ENCODE measurements at regions not wholly inside any gene's neighbourhood (a gene's known extent, or its start where the extent isn't known, plus 50 kb on each side); places are given as distances from the start of the nearest gene placed in this dataset.

DNA sequence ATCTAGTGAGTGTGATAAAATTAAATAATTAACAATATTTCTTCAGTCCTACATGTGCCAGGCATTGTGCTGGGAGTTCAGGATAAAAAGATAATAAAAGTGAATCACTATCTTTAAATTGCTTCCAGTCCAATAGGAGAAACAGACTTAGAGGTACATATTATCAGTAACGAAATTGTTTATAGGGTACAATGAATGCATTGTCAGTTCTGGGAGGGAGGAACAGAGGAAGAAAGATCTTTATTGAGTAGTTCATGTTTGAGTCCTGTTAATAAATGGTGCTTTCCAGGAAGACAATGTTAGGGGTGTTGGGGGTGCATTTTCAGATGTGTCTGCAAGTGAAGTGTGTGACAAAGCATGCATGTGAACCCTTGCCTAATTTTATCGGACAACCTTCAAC is 183.1 kb downstream of the OGFRL1 start:
- no peaks in the 10 kb centered on the region for H3K36me3 ChIP-seq (replicated peaks in 1 of 2; ENCODE audit: control insufficient read depth in 1 of 2, insufficient read depth in 2 of 2, low read length in 2 of 2)
- H3K27ac Mint-ChIP-seq, result no peak overlapping the region
- H3K79me2 ChIP-seq (ENCODE audit: insufficient read depth, low read length), result no peaks in the 10 kb centered on the region
- H3K4me3 ChIP-seq (replicated peaks in 1 of 3; ENCODE audit: low read depth in 2 of 3, low read length in 3 of 3), result no peak overlapping the region
- TF ChIP-seq, protein P1, sequence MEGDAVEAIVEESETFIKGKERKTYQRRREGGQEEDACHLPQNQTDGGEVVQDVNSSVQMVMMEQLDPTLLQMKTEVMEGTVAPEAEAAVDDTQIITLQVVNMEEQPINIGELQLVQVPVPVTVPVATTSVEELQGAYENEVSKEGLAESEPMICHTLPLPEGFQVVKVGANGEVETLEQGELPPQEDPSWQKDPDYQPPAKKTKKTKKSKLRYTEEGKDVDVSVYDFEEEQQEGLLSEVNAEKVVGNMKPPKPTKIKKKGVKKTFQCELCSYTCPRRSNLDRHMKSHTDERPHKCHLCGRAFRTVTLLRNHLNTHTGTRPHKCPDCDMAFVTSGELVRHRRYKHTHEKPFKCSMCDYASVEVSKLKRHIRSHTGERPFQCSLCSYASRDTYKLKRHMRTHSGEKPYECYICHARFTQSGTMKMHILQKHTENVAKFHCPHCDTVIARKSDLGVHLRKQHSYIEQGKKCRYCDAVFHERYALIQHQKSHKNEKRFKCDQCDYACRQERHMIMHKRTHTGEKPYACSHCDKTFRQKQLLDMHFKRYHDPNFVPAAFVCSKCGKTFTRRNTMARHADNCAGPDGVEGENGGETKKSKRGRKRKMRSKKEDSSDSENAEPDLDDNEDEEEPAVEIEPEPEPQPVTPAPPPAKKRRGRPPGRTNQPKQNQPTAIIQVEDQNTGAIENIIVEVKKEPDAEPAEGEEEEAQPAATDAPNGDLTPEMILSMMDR (IDR thresholded peaks at IDR 0.05), result no peak
- peaks cover 0 to 3% (median 2%) of the 10 kb centered on the region in 7 donors for H3K9me3 Mint-ChIP-seq
- no peaks in the 10 kb centered on the region for H3K4me1 Mint-ChIP-seq
- H3K36me3 Mint-ChIP-seq, result no peaks in the 10 kb centered on the region
- DNase-seq, result no peak
- no peak overlapping the region for H2AFZ ChIP-seq (ENCODE audit: insufficient read depth, low read depth, low read length, poor library complexity, severe bottlenecking)
- H4K20me1 ChIP-seq (ENCODE audit: insufficient read depth, low read length), result no peaks in the 10 kb centered on the region
- H3K27me3 Mint-ChIP-seq (ENCODE audit: low read depth in 3 of 3), result peaks cover 0 to 2% (median 2%) of the 10 kb centered on the region in 3 donors
- H3K4me2 ChIP-seq (replicated peaks; ENCODE audit: extremely low read depth, low read length, poor library complexity, severe bottlenecking), result no peak overlapping the region
- WGBS (ENCODE audit: insufficient coverage), result 100% methylated on average over 1 of the region's 2 CpGs
- H3K9ac ChIP-seq (ENCODE audit: insufficient read depth, low read length, poor library complexity, severe bottlenecking), result no peak overlapping the region
- no peaks in the 10 kb centered on the region for H3K27me3 ChIP-seq (ENCODE audit: control insufficient read depth in 2 of 2, insufficient read depth in 2 of 2, low read length in 2 of 2)
- H3K27ac ChIP-seq (ENCODE audit: low read depth in 1 of 2, low read length in 2 of 2), result no peak overlapping the region
- H3K4me3 Mint-ChIP-seq, result no peak overlapping the region
- H3K9me3 ChIP-seq (replicated peaks in 1 of 2; ENCODE audit: control insufficient read depth in 1 of 2, insufficient read depth in 1 of 2, low read length in 2 of 2), result no peaks in the 10 kb centered on the region
- no peaks in the 10 kb centered on the region for H3K4me1 ChIP-seq (ENCODE audit: control insufficient read depth in 1 of 2, insufficient read depth in 2 of 2, low read length in 2 of 2)
- intact Hi-C loops (cut with micrococcal nuclease), result no loop called here

DNA sequence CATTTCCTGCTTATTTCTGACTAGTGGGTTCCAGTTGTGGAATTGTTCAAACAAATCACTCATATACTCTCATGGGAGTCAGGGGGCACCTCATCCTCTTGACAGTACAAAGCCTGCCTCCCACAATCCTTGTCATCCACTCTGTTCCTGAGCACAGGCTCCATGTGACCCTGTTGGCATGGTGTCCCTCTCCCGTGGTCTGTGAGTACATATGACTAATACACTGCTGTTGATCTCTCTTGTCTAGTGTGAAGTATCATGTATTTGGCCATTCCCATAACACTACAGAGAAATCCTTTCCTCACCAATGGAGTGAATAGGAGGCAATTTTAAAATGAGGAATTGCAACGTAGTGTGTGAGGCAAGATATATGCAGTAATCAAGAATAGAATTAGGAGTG is 185.3 kb downstream of the OGFRL1 start:
- no peaks in the 10 kb centered on the region for H4K20me1 ChIP-seq (ENCODE audit: insufficient read depth, low read length)
- TF ChIP-seq, protein P1 (IDR thresholded peaks at IDR 0.05), result no peak
- peaks cover 0 to 2% (median 1%) of the 10 kb centered on the region in 3 donors for H3K27me3 Mint-ChIP-seq (ENCODE audit: low read depth in 3 of 3)
- no peaks in the 10 kb centered on the region for H3K9me3 ChIP-seq (replicated peaks in 1 of 2; ENCODE audit: control insufficient read depth in 1 of 2, insufficient read depth in 1 of 2, low read length in 2 of 2)
- H3K4me2 ChIP-seq (replicated peaks; ENCODE audit: extremely low read depth, low read length, poor library complexity, severe bottlenecking), result no peak overlapping the region
- H3K4me1 ChIP-seq (ENCODE audit: control insufficient read depth in 1 of 2, insufficient read depth in 2 of 2, low read length in 2 of 2), result no peaks in the 10 kb centered on the region
- no peak overlapping the region for H3K4me3 ChIP-seq (replicated peaks in 1 of 3; ENCODE audit: low read depth in 2 of 3, low read length in 3 of 3)
- DNase-seq, result no peak
- no peaks in the 10 kb centered on the region for H3K36me3 Mint-ChIP-seq
- no peak overlapping the region for H3K27ac Mint-ChIP-seq
- no peaks in the 10 kb centered on the region for H3K36me3 ChIP-seq (replicated peaks in 1 of 2; ENCODE audit: control insufficient read depth in 1 of 2, insufficient read depth in 2 of 2, low read length in 2 of 2)
- no peak overlapping the region for H3K4me3 Mint-ChIP-seq
- no peak overlapping the region for H3K27ac ChIP-seq (ENCODE audit: low read depth in 1 of 2, low read length in 2 of 2)
- no CpG with 5 or more reads among the region's 2 CpGs for WGBS (ENCODE audit: insufficient coverage)
- intact Hi-C loops (cut with micrococcal nuclease), result no loop called here
- H3K9ac ChIP-seq (ENCODE audit: insufficient read depth, low read length, poor library complexity, severe bottlenecking), result no peak overlapping the region
- H3K9me3 Mint-ChIP-seq, result peaks cover 0 to 3% (median 0%) of the 10 kb centered on the region in 7 donors
- peaks cover 5% of the 10 kb centered on the region for H3K4me1 Mint-ChIP-seq
- no peaks in the 10 kb centered on the region for H3K27me3 ChIP-seq (ENCODE audit: control insufficient read depth in 2 of 2, insufficient read depth in 2 of 2, low read length in 2 of 2)
- H2AFZ ChIP-seq (ENCODE audit: insufficient read depth, low read depth, low read length, poor library complexity, severe bottlenecking), result no peak overlapping the region
- H3K79me2 ChIP-seq (ENCODE audit: insufficient read depth, low read length), result no peaks in the 10 kb centered on the region

Data from CD14-positive monocyte (primary cell).